ENCODE measurements at regions not wholly inside any gene's neighbourhood (a gene's known extent, or its start where the extent isn't known, plus 50 kb on each side); places are given as distances from the start of the nearest gene placed in this dataset.

- TF ChIP-seq YY1 (IDR thresholded peaks at IDR 0.05; ENCODE audit: insufficient read depth, insufficient read length) (no peak), SUZ12 (IDR thresholded peaks at IDR 0.05; ENCODE audit: extremely low read depth, insufficient read depth, insufficient read length) (no peak), ZNF274 (IDR thresholded peaks at IDR 0.05; ENCODE audit: low read depth, low read length) (no peak)
Observed at GRCh38 chr14:44771496-44771895, 190.3 kb downstream of the KLHL28 start.

Measured in NT2/D1 (cell line).